ENCODE measurements at regions not wholly inside any gene's neighbourhood (a gene's known extent, or its start where the extent isn't known, plus 50 kb on each side); places are given as distances from the start of the nearest gene placed in this dataset.

DNA sequence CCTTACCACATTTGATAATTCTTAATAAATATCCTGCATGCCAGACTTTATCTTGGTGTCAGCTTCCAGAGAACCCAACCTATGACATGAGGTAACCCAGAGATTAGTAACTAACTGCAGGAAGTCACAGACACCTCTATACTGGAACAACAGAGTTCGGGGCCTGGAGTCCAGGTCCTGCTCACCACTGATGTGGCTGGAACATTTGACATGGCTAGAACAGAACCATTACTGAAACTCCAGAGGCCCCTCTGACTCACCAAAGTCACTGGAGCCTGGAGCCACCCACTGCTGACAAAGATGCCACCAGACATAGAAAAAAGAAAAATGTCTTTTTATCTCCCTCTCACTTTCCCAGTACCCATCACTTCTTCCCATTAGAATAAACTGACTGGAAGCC, 403.7 kb downstream of the MID1IP1 start:
- H3K27me3 ChIP-seq (ENCODE audit: insufficient read depth, low read length) = no peaks in the 10 kb centered on the region
- no peaks in the 10 kb centered on the region for H3K4me1 ChIP-seq (ENCODE audit: insufficient read depth, low read length, severe bottlenecking)
- H3K79me2 ChIP-seq (ENCODE audit: insufficient read depth, low read length) = no peaks in the 10 kb centered on the region
- H3K9ac ChIP-seq (ENCODE audit: low read length) = no peak overlapping the region
- no peak overlapping the region for H2AFZ ChIP-seq (ENCODE audit: low read length)
- H3K9me2 ChIP-seq (ENCODE audit: low read depth, low read length) = no peaks in the 10 kb centered on the region
- no peaks in the 10 kb centered on the region for H3K9me3 ChIP-seq (ENCODE audit: low read length)
- H3K4me2 ChIP-seq (ENCODE audit: low read length) = no peak overlapping the region
- no peak overlapping the region for H3K4me3 ChIP-seq (ENCODE audit: low read depth, low read length, poor library complexity, severe bottlenecking)
- H3K36me3 ChIP-seq (ENCODE audit: insufficient read depth, low read length) = no peaks in the 10 kb centered on the region
- no peak for TF ChIP-seq EZH2 (IDR thresholded peaks at IDR 0.05; ENCODE audit: borderline replicate concordance, low read length)
- TF ChIP-seq, protein P1, sequence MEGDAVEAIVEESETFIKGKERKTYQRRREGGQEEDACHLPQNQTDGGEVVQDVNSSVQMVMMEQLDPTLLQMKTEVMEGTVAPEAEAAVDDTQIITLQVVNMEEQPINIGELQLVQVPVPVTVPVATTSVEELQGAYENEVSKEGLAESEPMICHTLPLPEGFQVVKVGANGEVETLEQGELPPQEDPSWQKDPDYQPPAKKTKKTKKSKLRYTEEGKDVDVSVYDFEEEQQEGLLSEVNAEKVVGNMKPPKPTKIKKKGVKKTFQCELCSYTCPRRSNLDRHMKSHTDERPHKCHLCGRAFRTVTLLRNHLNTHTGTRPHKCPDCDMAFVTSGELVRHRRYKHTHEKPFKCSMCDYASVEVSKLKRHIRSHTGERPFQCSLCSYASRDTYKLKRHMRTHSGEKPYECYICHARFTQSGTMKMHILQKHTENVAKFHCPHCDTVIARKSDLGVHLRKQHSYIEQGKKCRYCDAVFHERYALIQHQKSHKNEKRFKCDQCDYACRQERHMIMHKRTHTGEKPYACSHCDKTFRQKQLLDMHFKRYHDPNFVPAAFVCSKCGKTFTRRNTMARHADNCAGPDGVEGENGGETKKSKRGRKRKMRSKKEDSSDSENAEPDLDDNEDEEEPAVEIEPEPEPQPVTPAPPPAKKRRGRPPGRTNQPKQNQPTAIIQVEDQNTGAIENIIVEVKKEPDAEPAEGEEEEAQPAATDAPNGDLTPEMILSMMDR (IDR thresholded peaks at IDR 0.05; ENCODE audit: low read length) = no peak
- no peaks in the 10 kb centered on the region for H4K20me1 ChIP-seq (ENCODE audit: insufficient read depth, low read length)
- H3K27ac ChIP-seq (ENCODE audit: low read depth, low read length, poor library complexity, severe bottlenecking) = no peak overlapping the region
- no peaks in the 10 kb centered on the region for H3F3A ChIP-seq (ENCODE audit: insufficient read depth, low read length)

DNA sequence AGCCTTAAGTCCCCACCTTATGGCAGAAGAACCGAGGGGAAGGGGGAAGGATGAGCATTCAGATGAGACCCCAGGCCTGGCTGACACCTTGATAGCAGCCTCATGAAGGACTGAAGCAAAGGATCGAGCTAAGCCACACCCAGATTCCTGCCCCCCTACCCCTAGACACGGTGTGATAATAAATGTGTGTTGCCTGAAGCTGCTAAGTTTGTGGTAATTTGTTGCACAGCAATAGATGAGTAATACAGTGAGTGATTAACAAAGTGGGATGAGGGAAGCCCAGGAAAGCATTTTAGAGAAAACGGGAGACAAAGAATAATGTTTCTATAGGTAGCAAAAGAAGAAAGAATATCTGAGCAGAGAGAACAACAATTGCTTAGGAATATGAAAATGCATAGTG, 404.2 kb downstream of the MID1IP1 start:
- no peak overlapping the region for H3K27ac ChIP-seq (ENCODE audit: low read depth, low read length, poor library complexity, severe bottlenecking)
- H3K9me2 ChIP-seq (ENCODE audit: low read depth, low read length) = no peaks in the 10 kb centered on the region
- no peaks in the 10 kb centered on the region for H3K79me2 ChIP-seq (ENCODE audit: insufficient read depth, low read length)
- no peak overlapping the region for H3K4me2 ChIP-seq (ENCODE audit: low read length)
- H3K4me3 ChIP-seq (ENCODE audit: low read depth, low read length, poor library complexity, severe bottlenecking) = no peak overlapping the region
- H3K27me3 ChIP-seq (ENCODE audit: insufficient read depth, low read length) = no peaks in the 10 kb centered on the region
- H3K36me3 ChIP-seq (ENCODE audit: insufficient read depth, low read length) = no peaks in the 10 kb centered on the region
- H3K9ac ChIP-seq (ENCODE audit: low read length) = no peak overlapping the region
- no peak for TF ChIP-seq EZH2 (IDR thresholded peaks at IDR 0.05; ENCODE audit: borderline replicate concordance, low read length)
- TF ChIP-seq, protein P1 (IDR thresholded peaks at IDR 0.05; ENCODE audit: low read length) = no peak
- H3F3A ChIP-seq (ENCODE audit: insufficient read depth, low read length) = no peaks in the 10 kb centered on the region
- H2AFZ ChIP-seq (ENCODE audit: low read length) = no peak overlapping the region
- H3K4me1 ChIP-seq (ENCODE audit: insufficient read depth, low read length, severe bottlenecking) = no peaks in the 10 kb centered on the region
- no peaks in the 10 kb centered on the region for H4K20me1 ChIP-seq (ENCODE audit: insufficient read depth, low read length)
- H3K9me3 ChIP-seq (ENCODE audit: low read length) = no peaks in the 10 kb centered on the region

DNA sequence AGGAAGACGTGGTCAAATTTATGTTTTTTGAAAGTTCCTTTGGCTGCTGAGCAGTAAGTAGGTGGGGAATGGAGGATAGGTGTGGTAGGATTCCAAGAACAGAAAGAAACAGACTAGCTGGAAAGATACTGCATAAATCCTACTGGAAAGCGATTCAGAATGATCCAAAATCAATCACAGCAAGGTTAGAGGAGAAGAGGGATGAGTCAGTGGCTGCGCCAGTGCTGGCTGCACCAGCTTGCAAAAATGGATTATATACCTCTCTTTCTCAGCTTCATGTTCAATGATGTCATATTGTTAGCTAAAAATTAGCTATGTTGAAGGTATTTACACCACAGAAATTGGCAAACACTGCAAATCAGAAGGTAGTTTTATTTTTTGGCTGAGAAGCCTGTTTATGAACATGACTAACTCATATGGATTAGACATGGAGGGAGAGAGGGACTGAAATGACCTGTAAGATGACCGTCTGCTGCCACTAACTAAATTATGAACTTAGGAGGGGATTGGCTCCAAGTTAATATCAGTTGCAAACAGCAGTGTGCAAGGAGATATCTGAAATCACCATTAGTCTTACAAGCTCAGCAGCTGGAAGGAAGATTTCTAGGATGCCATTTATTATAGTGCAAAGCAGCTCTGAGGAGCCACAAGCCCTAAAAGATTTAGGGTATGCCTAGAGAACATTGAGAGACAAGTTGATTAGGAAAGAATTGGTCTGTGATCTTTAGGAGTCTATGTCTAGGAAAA, 405.3 kb downstream of the MID1IP1 start:
- Histone ChIP-seq H3K4me1 (ENCODE audit: insufficient read depth, low read length, severe bottlenecking) (no peaks in the 10 kb centered on the region), H3K36me3 (ENCODE audit: insufficient read depth, low read length) (no peaks in the 10 kb centered on the region), H3K9me2 (ENCODE audit: low read depth, low read length) (no peaks in the 10 kb centered on the region), H4K20me1 (ENCODE audit: insufficient read depth, low read length) (no peaks in the 10 kb centered on the region), H2AFZ (ENCODE audit: low read length) (no peak overlapping the region), H3K27ac (ENCODE audit: low read depth, low read length, poor library complexity, severe bottlenecking) (no peak overlapping the region), H3K79me2 (ENCODE audit: insufficient read depth, low read length) (no peaks in the 10 kb centered on the region), H3K9ac (ENCODE audit: low read length) (no peak overlapping the region), H3F3A (ENCODE audit: insufficient read depth, low read length) (no peaks in the 10 kb centered on the region), H3K9me3 (ENCODE audit: low read length) (no peaks in the 10 kb centered on the region), H3K4me2 (ENCODE audit: low read length) (no peak overlapping the region), H3K27me3 (ENCODE audit: insufficient read depth, low read length) (no peaks in the 10 kb centered on the region), H3K4me3 (ENCODE audit: low read depth, low read length, poor library complexity, severe bottlenecking) (no peak overlapping the region)
- TF ChIP-seq EZH2 (IDR thresholded peaks at IDR 0.05; ENCODE audit: borderline replicate concordance, low read length) = no peak
- TF ChIP-seq, protein P1 (IDR thresholded peaks at IDR 0.05; ENCODE audit: low read length) = no peak
